GM19328 (cell line): ENCODE measurements at regions not wholly inside any gene's neighbourhood (a gene's known extent, or its start where the extent isn't known, plus 50 kb on each side); places are given as distances from the start of the nearest gene placed in this dataset.

Experiments
- ATAC-seq: cut with Tn5 transposase; IDR thresholded peaks from one replicate; pipeline ENCODE4 v1.9.1; 2021; ENCODE audit warnings: mild to moderate bottlenecking, moderate library complexity; ENCODE audit not compliant: unreplicated experiment

DNA sequence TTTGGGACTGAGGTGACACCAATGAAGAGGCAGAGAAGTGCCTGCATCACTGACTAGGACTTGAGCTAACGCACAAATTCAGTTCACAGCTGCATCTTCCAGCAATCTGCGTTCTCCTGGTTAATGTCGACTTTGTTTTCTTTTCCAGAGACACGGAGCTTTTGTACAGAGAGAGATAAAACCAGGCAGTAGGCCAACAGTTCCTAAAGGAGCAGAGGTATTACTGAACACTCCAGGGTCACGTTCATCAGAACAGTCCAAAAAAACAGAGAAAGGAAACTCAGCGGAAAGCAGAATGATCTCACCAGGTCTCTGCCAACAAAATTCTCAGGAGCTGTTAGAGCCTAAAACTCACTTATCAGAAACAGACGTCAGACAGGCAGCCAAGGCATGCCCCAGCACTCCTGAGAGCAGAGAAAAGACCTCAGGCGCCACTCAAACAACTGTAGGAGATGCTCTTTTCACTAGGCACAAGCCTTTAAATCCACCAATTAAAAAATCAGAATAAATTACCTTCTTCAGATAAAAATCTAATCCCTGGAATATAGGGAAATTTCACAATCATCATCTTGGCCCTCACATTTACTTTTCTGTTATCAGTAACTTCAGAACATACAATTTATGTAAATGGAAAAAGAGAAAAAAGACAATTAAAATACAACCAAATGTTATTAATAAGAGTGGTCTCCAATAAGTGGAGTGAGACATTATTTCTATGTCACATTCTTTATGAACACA, 95.9 kb upstream of the SPTBN1 start:
- ATAC-seq, result no peak

DNA sequence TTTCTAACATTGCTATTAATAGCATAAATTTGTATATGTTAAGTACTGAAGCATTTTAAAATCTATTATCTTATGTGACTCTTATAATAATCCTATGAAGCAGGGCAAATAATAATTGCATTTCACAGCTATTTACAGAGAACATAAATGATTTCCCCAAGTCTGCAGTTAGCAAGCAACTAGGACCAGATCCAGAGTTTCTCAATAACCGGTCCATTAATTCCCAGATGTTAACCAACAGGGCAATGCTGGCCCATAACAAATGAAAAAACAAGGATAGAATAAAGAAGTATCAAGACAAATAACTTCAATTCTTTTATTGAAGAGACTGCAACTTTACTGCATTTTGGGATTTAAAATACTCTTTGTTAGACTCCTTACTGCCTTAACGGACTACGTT, 91.7 kb upstream of the SPTBN1 start:
- no peak for ATAC-seq

DNA sequence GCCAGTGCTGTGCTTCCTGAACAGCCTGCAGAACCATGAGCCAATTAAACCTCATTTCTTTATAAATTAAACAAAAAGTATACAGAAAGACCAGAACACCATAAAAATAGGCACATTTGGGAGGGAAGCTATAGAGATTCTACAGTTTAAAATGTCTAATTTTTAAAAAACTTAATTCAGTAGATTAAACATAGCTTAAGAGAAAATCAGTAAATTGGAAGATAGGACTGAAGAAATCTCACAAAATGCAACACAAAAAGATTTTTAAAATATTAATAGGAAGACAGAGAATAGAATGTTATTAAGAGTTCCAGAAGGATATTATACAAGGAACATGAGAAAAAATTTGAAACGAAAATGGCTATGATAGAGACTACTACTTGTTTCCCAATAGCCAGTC, 90.5 kb upstream of the SPTBN1 start:
- no peak for ATAC-seq

DNA sequence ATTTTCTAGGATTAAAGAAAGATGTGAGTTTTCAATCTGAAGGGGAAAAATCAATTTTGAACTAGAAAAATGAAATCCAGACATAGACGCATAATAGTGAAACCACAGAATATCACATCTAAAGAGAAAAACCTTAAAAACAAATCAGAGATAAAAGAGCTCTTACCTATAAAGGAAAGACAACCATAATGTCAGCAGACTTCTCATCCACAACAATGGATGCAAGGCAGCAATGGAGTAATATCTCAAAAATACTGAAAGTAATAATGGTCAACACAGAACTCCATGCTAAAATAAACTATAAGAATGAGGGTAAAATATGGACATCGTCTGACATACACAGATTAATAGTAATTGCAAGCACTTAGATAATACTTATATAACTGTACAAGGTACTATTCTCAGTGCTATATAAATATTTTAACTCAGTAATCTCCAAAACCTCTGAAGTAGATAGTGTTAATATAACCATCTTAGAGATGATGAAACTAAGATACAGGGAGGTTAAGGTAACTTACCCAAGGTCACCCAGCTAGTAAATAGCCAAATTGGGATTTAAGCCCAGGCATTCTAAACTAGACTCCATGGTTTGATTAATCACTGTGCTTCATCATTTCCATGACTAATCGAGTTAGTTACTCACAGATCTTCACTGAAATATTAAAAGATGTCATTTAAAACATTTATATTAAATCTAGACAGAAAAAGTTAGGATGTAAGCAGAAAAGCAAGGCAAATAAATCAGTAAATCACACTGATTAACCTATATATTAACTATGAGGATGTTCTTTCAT, 89.4 kb upstream of the SPTBN1 start:
- ATAC-seq, result no peak

DNA sequence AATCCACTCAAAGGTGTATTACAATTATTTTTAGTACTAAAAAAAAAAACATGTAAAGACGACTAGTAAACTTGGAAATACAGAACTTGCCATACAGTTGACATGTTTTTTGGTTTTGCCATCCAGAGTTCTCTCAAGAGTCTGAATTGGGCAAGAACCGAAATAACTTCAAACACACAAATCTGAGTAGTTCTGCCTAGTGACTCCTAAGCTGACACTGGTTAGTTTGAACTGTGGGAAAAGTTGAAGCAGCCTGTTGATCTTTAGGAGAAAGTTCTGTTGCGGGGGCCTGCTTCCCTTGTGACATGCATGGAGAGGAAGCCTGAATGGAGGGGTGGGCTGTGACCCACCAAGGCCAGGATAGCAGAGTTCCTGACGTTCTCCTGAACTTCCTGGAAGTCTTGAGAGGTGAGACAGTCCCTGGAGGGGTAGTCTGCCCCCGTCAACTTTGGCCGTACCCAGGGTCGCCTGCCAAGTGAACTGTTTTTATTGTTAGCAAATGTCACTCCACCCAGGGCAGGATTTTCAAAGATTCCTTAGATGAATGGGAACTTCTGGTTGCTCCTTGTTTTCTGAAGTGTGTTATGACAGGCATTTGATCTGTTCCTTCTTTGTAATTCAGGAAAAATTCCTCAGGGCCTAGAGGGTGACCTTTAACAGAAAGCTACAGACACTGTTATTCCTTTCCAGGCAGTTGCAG, 85.6 kb upstream of the SPTBN1 start:
- no peak for ATAC-seq

DNA sequence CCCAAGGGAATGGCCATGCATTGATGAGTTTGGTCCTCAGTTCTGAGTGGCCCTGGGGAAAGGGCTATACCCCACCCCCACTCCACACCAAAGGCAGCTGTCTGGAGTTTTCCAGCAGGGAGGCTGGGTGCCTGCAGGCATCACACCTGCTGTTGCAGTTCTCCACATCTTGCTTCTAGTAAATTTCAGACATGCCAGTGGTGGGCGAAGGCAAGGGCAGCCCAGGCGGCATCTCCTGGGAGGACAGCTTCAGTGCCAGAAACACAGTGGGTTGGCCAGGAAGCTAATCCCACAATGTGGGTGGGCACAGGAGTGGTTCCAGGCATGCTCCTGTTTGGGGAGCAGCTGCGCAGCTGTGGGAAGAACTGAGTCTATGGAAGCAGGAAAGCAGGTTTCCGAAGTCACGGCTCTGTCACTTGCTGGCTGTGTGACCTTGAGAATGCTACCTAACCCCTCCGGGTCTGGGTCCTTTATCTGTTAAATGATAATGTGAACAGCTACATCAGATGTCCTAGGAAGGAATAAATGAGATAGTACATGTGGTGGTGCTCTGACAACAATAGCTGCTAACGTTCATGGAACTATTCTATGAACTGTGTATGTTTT, 84.6 kb upstream of the SPTBN1 start:
- ATAC-seq, result no peak

DNA sequence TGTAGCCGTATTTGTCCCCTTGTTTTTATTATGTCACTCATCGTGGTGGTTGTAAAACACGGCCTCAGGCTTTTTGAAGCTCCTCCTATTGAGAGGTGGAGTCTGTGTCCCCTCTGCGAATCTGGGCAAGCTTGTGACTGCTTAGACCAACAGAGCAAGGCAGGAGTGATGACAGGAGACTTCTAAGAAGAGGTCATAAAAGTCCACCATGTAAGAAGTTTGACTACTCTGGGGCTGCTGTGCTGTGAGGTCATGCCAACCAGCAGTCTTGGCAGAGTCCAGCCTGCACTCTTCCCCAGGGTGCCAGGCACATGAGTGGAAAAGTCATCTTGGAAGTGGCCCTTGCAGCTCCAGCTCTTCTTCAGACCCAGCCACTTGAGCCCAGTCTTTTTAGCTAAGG, 83.8 kb upstream of the SPTBN1 start:
- no peak for ATAC-seq

DNA sequence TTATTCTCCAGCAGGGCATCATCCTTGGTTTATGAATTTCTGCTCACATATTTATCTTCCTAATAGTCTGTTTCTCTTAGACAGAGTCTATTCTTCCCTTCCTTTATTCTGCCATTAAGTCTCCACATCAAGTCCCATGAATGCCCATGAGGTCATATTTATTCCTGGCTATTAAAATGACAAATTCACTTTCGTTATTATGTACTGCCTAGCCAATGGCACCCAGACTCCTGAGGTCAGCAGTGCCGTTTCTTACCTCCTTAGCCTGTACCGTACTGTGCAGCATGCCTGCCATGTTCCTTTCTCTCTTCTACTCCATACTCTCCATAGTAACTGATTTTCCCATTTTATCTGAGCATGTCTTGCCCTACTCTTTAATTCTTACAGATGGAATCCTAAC, 82.3 kb upstream of the SPTBN1 start:
- no peak for ATAC-seq

DNA sequence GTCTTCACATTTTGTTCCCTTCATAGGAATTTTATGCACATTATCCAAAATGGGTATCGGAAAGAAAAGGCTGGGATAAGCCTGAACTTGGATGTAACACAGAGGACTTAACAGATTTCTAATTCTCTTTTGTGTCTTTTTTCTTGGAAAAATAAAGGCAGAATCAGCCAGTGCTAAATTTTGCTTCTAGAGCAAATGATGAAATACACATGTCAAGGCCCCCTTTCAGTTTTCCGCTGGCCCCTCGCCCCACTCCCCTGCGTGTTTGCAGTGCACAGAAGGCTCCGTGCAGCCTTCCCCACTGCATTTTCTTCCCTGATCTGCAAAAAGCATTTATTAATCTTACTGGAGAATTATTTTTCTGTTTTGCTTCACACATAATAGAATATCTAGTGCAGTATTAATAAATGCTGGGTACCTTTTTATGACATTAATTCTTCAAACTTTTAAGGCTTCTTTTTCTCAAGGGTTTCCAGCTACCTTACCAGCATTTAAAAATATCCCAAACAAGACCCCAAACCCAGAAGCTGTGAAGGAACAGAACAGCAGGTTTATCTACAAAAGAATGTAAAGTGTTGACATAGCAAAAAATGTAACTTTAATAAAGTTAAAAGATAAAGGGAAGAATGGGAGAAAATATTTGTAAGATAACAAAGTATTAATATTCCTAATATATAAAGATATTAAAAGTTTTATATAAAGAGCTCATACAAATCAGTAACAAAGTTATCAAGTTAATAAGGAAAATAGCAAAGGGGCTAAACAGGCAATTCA, 81.3 kb upstream of the SPTBN1 start:
- ATAC-seq, result no peak

DNA sequence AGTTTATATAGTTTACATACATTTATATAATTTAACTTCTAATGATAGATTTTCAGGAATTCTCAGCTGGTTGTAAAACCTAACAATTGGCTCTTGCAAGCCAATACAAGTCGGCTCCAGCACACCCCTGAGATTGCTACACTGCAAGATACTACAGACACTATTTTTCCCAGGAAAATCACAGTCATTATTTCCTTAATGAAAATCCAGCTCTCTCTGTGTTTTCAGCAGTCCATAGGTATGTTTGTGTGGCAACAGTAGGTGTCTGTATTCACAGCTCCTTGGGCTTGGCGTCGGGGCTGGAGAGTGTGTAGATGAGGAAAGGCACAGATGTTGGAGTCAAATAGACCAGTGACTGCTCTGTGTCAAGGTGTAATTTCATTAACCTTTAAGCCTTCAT, 78.7 kb upstream of the SPTBN1 start:
- ATAC-seq, result no peak

DNA sequence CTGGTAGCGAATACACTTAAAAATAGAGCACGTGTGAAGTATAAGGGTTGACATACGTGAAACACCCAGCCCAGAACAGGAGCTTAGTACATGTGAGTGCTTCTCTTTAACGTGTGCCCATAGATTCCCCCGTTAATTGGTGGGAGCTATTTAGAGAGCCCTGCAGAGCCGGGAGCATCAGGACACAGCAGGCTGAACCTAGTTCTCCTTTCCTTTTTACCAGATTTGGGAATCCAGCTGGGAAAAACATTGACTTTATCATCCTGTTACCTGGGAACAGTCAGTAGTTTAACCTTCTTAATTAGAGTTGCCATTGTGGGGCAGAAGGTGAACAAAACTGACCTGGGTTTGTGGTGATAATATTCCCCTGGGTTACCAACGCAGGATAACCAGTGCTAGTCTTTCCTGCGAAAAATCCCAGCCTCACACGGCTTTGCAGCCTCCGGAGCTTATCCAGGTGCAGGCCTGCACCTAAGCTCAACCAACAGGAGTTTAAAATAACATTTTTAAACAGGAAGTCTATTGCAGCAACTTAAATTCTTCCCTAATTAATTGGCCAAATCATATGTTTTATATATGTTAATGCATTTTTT, 78.1 kb upstream of the SPTBN1 start:
- no peak for ATAC-seq

DNA sequence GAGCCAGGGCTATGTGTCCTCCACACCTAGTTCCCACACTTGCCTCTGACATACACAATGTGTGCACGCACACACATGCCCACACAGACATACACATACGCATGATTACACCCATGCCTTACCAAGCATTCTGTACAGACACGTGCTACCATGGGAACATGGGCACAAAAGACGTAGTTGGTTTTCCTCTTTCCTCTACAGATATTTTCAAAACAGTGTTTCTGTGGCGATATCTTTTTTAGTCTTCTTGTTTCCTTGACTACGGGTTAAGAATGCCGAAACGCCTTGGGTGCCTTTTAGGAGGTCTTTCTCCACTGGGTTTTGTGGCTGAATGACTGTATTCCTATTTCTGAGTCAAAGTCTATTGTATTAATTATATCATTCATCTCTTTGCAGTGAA, 75.5 kb upstream of the SPTBN1 start:
- ATAC-seq, result no peak

DNA sequence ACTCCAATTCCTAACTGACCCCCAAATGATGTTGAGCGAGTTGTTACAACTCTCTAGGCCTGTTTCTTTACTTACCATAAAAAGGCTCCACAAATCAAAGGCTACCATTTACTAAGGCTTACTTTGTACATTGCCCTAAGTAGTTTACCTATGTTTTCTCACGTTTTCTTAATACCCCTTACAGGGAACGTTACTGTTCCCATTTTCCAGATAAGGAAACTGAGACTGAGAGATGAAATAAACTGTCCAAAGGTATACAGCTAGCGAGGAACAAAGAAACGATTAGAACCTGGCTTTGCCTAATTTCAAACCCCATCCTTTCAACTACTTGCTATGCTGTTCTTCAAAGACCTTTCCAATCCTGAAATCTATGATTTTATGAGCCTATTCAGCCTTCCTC, 74.8 kb upstream of the SPTBN1 start:
- no peak for ATAC-seq

DNA sequence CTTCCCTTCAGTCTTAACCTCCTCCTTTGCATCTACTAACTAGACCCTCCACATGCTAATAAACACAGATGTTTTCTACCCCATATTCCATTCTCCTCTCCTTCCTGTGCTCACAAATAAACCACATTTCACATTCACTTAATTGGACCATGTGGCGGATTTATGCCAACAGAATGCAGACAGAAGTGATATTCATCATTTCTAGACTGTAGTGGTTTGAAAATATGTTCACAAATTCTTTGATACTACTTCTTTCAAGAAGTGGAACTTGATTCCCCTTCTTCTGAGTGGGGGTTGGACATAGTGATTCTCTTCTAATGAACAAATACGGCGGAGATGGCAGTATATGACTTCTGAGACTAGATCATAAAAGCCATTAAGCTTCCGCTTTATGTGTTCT, 73.5 kb upstream of the SPTBN1 start:
- ATAC-seq, result no peak

DNA sequence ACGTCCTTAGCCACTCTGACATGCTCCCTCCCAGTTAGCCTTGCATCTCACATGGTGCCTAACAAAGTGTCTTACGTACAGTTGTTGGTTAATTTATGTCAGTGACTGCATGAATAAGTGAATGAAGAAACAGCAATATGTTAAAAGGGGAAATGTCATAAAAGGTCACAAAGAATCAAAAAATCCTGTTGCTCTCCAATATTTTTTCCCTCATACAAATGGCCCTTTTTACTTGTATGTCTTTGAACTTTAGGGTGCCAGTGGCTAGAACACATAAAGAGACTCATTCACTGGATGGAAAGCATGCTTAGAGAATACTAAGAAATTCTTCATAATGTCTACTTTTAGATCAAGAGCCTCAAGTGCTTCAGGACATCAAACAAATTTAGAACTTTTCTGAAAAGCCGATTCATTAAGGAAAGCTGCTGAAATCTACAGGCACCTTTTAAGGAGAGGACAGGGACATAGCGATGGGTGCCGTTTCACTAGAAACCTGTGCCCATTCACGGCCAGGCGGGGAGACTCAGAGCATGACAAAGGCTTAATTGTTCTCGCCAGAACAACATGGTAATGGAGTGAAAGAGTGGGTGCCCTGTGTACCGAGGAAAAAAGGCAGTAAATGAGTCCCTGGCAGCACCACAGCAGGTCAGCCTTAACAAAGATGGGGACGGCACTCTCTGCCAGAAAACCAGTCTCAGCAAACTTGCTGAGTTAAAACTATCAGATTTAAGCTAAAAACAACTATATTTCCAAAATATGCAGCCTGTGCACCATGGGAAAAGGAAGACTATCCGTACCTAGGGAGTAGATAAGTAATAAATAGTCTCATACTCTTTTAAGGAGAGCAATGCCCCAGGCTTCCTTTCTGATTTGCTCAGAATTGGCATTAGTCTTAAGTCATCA, 71.6 kb upstream of the SPTBN1 start:
- ATAC-seq, result no peak

DNA sequence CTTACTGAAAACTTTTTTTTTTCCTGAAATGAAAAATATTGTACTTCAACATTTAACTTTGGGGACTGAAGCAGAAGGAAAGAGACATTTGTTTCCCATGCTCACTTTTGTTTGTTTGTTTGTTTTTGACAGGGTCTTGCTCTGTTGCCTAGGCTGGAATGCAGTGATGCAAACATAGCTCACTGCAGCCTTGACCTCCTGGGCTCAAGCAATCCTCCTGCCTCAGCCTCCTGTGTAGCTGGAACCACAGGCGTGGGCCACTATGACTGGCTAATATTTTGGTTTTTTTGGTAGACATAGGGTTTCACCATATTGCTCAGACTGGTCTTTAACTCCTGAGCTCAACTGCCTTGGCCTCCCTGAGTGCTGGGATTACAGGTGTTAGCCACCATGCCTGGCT, 70.9 kb upstream of the SPTBN1 start:
- ATAC-seq, result no peak

DNA sequence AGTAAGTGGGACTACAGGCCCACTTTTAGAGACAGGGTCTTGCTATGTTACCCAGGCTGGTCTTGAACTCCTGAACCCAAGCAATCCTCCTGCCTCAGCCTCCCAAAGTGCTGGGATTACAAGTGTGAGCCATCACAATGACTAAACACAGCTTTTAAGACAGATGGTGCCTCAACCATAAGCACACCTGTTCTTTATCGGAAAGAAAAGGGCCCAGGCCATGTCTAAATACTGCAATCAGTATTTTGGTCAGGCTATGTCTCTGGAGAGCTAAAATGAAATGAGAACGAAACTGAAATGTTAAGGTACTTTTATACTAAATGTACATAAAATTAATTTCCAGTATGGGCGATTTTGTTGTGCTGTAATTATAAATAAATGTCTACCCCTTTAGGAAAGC, 69.5 kb upstream of the SPTBN1 start:
- no peak for ATAC-seq

DNA sequence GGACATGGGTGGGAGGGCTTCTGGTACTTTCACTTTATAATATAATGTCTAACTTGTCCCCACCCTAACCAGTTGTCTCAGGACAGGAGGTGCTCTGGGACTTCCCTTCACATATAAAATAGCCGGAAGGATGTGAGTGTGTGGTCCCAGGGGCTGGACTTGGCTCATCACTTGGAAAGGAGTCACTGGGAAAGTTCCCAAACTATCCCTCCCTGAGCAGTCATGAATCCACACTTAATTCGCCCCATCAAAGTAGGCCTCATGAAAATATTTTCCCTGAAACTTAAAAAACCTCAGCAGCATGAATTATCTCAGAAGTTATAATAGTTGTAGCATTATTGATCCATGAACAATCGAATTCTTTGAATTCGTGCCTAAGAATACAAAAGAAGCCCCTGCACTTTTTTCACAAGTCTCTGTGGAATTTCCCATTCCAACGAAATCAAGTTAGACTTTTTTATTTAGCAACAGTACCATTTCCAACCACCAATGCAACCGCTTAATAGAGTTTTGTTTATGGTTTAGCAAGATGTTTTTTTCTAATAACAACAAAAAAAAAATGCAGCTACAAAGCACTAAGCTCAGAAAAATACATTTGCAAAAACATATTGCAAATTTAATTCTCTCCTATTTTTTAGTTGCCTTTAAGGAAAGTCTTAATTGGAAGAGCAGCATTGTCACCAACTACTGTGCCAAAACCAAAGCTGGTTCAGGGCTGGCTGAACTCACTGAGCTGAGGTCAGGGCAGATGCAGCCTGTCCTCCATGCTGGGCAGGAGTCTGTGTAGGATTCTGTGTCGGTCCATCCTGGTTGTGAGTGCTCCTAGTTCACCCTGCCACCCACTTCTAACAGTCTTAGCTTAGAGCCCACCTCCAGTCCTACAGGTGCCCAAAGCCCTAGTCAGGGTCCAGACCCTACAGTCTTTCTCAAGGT, 68.8 kb upstream of the SPTBN1 start:
- no peak for ATAC-seq
